Activated naive CD8-positive, alpha-beta T cell treated with anti-CD3 and anti-CD28 coated beads for 36 hours (primary cell): ENCODE measurements at regions not wholly inside any gene's neighbourhood (a gene's known extent, or its start where the extent isn't known, plus 50 kb on each side); places are given as distances from the start of the nearest gene placed in this dataset.

Experiments used
- DNase-seq: peaks from one replicate; pipeline ENCODE4 v3.0.0; 2021
- H3K27ac Mint-ChIP-seq: one replicate; pipeline ENCODE4 v1.8.0; 2022; ENCODE audit warnings: mild to moderate bottlenecking, moderate library complexity, mixed read lengths
- H3K27me3 Mint-ChIP-seq: one replicate; pipeline ENCODE4 v1.8.0; 2022; ENCODE audit warnings: mild to moderate bottlenecking, mixed read lengths
- H3K36me3 Mint-ChIP-seq: one replicate; pipeline ENCODE4 v1.8.0; 2021; ENCODE audit warnings: mild to moderate bottlenecking, mixed read lengths
- H3K4me1 Mint-ChIP-seq: one replicate; pipeline ENCODE4 v1.8.0; 2021; ENCODE audit warnings: mixed read lengths
- H3K4me3 Mint-ChIP-seq: one replicate; pipeline ENCODE4 v1.8.0; 2022; ENCODE audit warnings: mild to moderate bottlenecking, moderate library complexity, mixed read lengths
- H3K9me3 Mint-ChIP-seq: one replicate; pipeline ENCODE4 v1.8.0; 2022; ENCODE audit warnings: mixed read lengths

GRCh38 chr2:186032930-186033329 is 294.3 kb downstream of the FSIP2 start:
- no peak overlapping the region for H3K27ac Mint-ChIP-seq
- no peaks in the 10 kb centered on the region for H3K27me3 Mint-ChIP-seq
- DNase-seq: no peak
- no peaks in the 10 kb centered on the region for H3K9me3 Mint-ChIP-seq
- no peaks in the 10 kb centered on the region for H3K4me1 Mint-ChIP-seq
- no peak overlapping the region for H3K4me3 Mint-ChIP-seq
- no peaks in the 10 kb centered on the region for H3K36me3 Mint-ChIP-seq

- no peaks in the 10 kb centered on the region for H3K27me3 Mint-ChIP-seq
- no peaks in the 10 kb centered on the region for H3K4me1 Mint-ChIP-seq
- no peaks in the 10 kb centered on the region for H3K36me3 Mint-ChIP-seq
- no peak overlapping the region for H3K4me3 Mint-ChIP-seq
- H3K9me3 Mint-ChIP-seq: no peaks in the 10 kb centered on the region
- DNase-seq: no peak
- H3K27ac Mint-ChIP-seq: no peak overlapping the region
These were observed 294.9 kb downstream of the FSIP2 start for GRCh38 chr2:186033541-186033940.

GRCh38 chr2:186036862-186037449 is 298.4 kb downstream of the FSIP2 start:
- Mint-ChIP-seq H3K4me3 (no peak overlapping the region), H3K4me1 (no peaks in the 10 kb centered on the region), H3K27ac (no peak overlapping the region), H3K9me3 (no peaks in the 10 kb centered on the region), H3K36me3 (no peaks in the 10 kb centered on the region), H3K27me3 (no peaks in the 10 kb centered on the region)
- no peak for DNase-seq

- H3K36me3 Mint-ChIP-seq: no peaks in the 10 kb centered on the region
- no peaks in the 10 kb centered on the region for H3K27me3 Mint-ChIP-seq
- no peak overlapping the region for H3K27ac Mint-ChIP-seq
- H3K4me1 Mint-ChIP-seq: no peaks in the 10 kb centered on the region
- H3K4me3 Mint-ChIP-seq: no peak overlapping the region
- DNase-seq: no peak
- no peaks in the 10 kb centered on the region for H3K9me3 Mint-ChIP-seq
These were observed 303.8 kb downstream of the FSIP2 start for GRCh38 chr2:186042207-186043028.

GRCh38 chr2:186044761-186045160 is 306.2 kb downstream of the FSIP2 start:
- DNase-seq: no peak
- H3K36me3 Mint-ChIP-seq: no peaks in the 10 kb centered on the region
- H3K4me3 Mint-ChIP-seq: no peak overlapping the region
- no peaks in the 10 kb centered on the region for H3K4me1 Mint-ChIP-seq
- H3K27me3 Mint-ChIP-seq: no peaks in the 10 kb centered on the region
- no peak overlapping the region for H3K27ac Mint-ChIP-seq
- H3K9me3 Mint-ChIP-seq: no peaks in the 10 kb centered on the region

GRCh38 chr2:186052930-186053329 is 314.3 kb downstream of the FSIP2 start:
- H3K27me3 Mint-ChIP-seq: no peaks in the 10 kb centered on the region
- no peaks in the 10 kb centered on the region for H3K36me3 Mint-ChIP-seq
- H3K27ac Mint-ChIP-seq: no peak overlapping the region
- no peak for DNase-seq
- H3K4me1 Mint-ChIP-seq: no peaks in the 10 kb centered on the region
- H3K9me3 Mint-ChIP-seq: no peaks in the 10 kb centered on the region
- no peak overlapping the region for H3K4me3 Mint-ChIP-seq

- no peak overlapping the region for H3K4me3 Mint-ChIP-seq
These were observed 320.0 kb downstream of the FSIP2 start for GRCh38 chr2:186058614-186059013.

GRCh38 chr2:186059096-186059495 is 320.5 kb downstream of the FSIP2 start:
- no peak overlapping the region for H3K27ac Mint-ChIP-seq
- H3K36me3 Mint-ChIP-seq: no peaks in the 10 kb centered on the region
- H3K27me3 Mint-ChIP-seq: no peaks in the 10 kb centered on the region
- H3K4me3 Mint-ChIP-seq: no peak overlapping the region
- no peaks in the 10 kb centered on the region for H3K9me3 Mint-ChIP-seq
- H3K4me1 Mint-ChIP-seq: no peaks in the 10 kb centered on the region
- no peak for DNase-seq

More at GRCh38 chr2:186058614-186059013, 320.0 kb downstream of the FSIP2 start:
- no peak for DNase-seq
- Mint-ChIP-seq H3K36me3 (no peaks in the 10 kb centered on the region), H3K9me3 (no peaks in the 10 kb centered on the region), H3K27me3 (no peaks in the 10 kb centered on the region), H3K27ac (no peak overlapping the region), H3K4me1 (no peaks in the 10 kb centered on the region)

- peaks cover 2% of the 10 kb centered on the region for H3K4me1 Mint-ChIP-seq
- no peak overlapping the region for H3K27ac Mint-ChIP-seq
- H3K9me3 Mint-ChIP-seq: no peaks in the 10 kb centered on the region
- H3K27me3 Mint-ChIP-seq: no peaks in the 10 kb centered on the region
- DNase-seq: no peak
- H3K36me3 Mint-ChIP-seq: peaks cover 4% of the 10 kb centered on the region
- no peak overlapping the region for H3K4me3 Mint-ChIP-seq
These were observed 322.3 kb downstream of the FSIP2 start for GRCh38 chr2:186060744-186061440.

GRCh38 chr2:186064507-186064906 is 325.9 kb downstream of the FSIP2 start:
- no peak for DNase-seq
- Mint-ChIP-seq H3K4me1 (peaks cover 2% of the 10 kb centered on the region), H3K36me3 (peaks cover 4% of the 10 kb centered on the region), H3K9me3 (no peaks in the 10 kb centered on the region), H3K27me3 (no peaks in the 10 kb centered on the region), H3K4me3 (no peak overlapping the region), H3K27ac (no peak overlapping the region)

GRCh38 chr2:186065491-186065890 is 326.9 kb downstream of the FSIP2 start:
- Mint-ChIP-seq H3K27me3 (no peaks in the 10 kb centered on the region), H3K36me3 (peaks cover 4% of the 10 kb centered on the region), H3K4me1 (peaks cover 2% of the 10 kb centered on the region), H3K9me3 (no peaks in the 10 kb centered on the region), H3K4me3 (no peak overlapping the region), H3K27ac (no peak overlapping the region)
- DNase-seq: no peak

- Mint-ChIP-seq H3K9me3 (no peaks in the 10 kb centered on the region), H3K4me3 (no peak overlapping the region), H3K4me1 (peaks cover 2% of the 10 kb centered on the region), H3K27ac (no peak overlapping the region), H3K27me3 (no peaks in the 10 kb centered on the region), H3K36me3 (peaks cover 4% of the 10 kb centered on the region)
- DNase-seq: no peak
These were observed 329.7 kb downstream of the FSIP2 start for GRCh38 chr2:186068139-186068801.

GRCh38 chr2:186069676-186070075 is 331.1 kb downstream of the FSIP2 start:
- H3K9me3 Mint-ChIP-seq: no peaks in the 10 kb centered on the region
- no peak overlapping the region for H3K4me3 Mint-ChIP-seq
- H3K4me1 Mint-ChIP-seq: no peaks in the 10 kb centered on the region
- DNase-seq: no peak
- peaks cover 11% of the 10 kb centered on the region for H3K36me3 Mint-ChIP-seq
- no peaks in the 10 kb centered on the region for H3K27me3 Mint-ChIP-seq
- no peak overlapping the region for H3K27ac Mint-ChIP-seq

GRCh38 chr2:186085226-186085625 is 346.6 kb downstream of the FSIP2 start:
- Mint-ChIP-seq H3K4me1 (no peaks in the 10 kb centered on the region), H3K27ac (no peak overlapping the region), H3K27me3 (no peaks in the 10 kb centered on the region), H3K4me3 (no peak overlapping the region), H3K9me3 (peaks cover under 1% of the 10 kb centered on the region), H3K36me3 (peaks cover 13% of the 10 kb centered on the region)
- no peak for DNase-seq

- no peak for DNase-seq
- no peaks in the 10 kb centered on the region for H3K27me3 Mint-ChIP-seq
- no peak overlapping the region for H3K4me3 Mint-ChIP-seq
These were observed 354.6 kb downstream of the FSIP2 start for GRCh38 chr2:186093174-186093573.

More at GRCh38 chr2:186093174-186093573, 354.6 kb downstream of the FSIP2 start:
- Mint-ChIP-seq H3K9me3 (peaks cover 2% of the 10 kb centered on the region), H3K27ac (no peak overlapping the region), H3K4me1 (no peaks in the 10 kb centered on the region), H3K36me3 (peaks cover 3% of the 10 kb centered on the region)
